Memory B cell (primary cell): ENCODE measurements at regions not wholly inside any gene's neighbourhood (a gene's known extent, or its start where the extent isn't known, plus 50 kb on each side); places are given as distances from the start of the nearest gene placed in this dataset.

Experiments
- ATAC-seq: fragments of 150-1000 bp; cut with Tn5 transposase; 2 replicates; pipeline ENCODE4 v1.10.0; 2021; ENCODE audit warnings: low read depth, mild to moderate bottlenecking, moderate library complexity
- DNase-seq, 2 donors: peaks; one replicate each; pipeline ENCODE4 v3.0.0; 2022; ENCODE audit warnings: low spot score in 2 of 2
- H3K27ac Mint-ChIP-seq: one replicate; pipeline ENCODE4 v1.8.0; 2022; ENCODE audit warnings: mild to moderate bottlenecking, moderate library complexity, mixed read lengths
- H3K27me3 Mint-ChIP-seq: one replicate; pipeline ENCODE4 v1.8.0; 2022; ENCODE audit warnings: mixed read lengths
- H3K36me3 Mint-ChIP-seq: one replicate; pipeline ENCODE4 v1.8.0; 2022; ENCODE audit warnings: mild to moderate bottlenecking, mixed read lengths
- H3K4me1 Mint-ChIP-seq: one replicate; pipeline ENCODE4 v1.8.0; 2022; ENCODE audit warnings: mixed read lengths
- H3K4me3 Mint-ChIP-seq: one replicate; pipeline ENCODE4 v1.8.0; 2022; ENCODE audit warnings: mild to moderate bottlenecking, moderate library complexity, mixed read lengths
- H3K9me3 Mint-ChIP-seq: one replicate; pipeline ENCODE4 v1.8.0; 2022; ENCODE audit warnings: mixed read lengths

DNA sequence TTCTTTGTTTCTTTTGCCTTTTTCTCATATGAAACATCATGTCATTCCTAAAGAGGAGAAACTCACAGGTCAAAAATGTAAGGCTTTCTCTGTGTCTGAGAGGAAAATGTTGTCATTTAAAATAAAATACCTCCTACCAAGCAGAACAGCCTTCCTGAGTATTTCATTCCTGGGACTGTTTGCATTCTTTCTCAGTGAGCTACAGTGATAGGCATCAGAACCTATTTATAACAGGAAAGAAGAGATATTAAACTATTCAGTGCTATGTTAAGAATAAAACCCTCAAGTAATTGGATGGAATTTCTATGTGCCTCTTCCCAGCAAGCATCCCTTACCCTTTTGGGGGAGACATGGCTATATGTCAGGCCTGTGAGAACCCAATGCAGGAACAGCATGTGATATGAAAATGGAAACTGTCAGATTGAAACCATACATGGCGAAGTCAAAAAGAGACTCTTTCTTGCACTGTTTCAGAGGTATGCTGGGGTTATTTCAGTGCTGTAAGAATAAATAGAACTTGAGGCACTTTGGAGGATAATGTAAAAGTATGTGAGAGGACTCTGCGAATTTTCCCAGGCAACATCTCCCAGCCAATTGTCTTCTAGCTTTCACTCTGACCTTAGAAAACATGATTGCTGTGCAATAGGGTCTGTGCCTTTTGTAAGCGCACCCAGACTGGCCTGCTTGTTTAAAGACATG lies 133.8 kb upstream of the CCN2 start:
- no peak overlapping the region for H3K4me3 Mint-ChIP-seq

GRCh38 chr6:132082421-132082820 lies 131.2 kb upstream of the CCN2 start:
- ATAC-seq (no peak), DNase-seq (no peak)
- Mint-ChIP-seq H3K9me3 (no peaks in the 10 kb centered on the region), H3K4me1 (peaks cover 3% of the 10 kb centered on the region), H3K36me3 (no peaks in the 10 kb centered on the region), H3K27me3 (no peaks in the 10 kb centered on the region), H3K27ac (no peak overlapping the region), H3K4me3 (no peak overlapping the region)

More for the DNA sequence above, 133.8 kb upstream of the CCN2 start:
- Mint-ChIP-seq H3K9me3 (peaks cover 2% of the 10 kb centered on the region), H3K27ac (no peak overlapping the region), H3K4me1 (peaks cover 3% of the 10 kb centered on the region), H3K36me3 (no peaks in the 10 kb centered on the region), H3K27me3 (no peaks in the 10 kb centered on the region)
- ATAC-seq (no peak), DNase-seq (no peak)

DNA sequence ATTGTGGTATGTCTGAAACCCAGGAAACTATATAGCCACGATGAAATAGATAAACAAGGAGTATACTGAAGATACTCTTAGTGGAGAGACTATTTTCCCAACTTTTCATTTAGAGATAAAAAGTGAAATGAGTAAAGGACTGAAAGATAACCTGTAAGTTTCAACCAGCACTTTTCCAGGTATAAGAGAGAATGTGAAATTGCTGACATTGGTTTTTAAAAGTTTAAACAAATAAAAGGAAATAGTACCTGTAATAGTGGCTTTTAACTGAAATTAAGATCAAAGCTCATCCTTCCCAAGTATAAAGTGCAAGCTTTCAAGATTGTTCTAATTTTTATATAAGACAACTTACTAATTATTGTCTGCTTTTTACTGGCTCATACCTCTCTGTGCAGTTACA lies 130.2 kb upstream of the CCN2 start:
- ATAC-seq (no peak), DNase-seq (no peak)
- Mint-ChIP-seq H3K36me3 (no peaks in the 10 kb centered on the region), H3K27ac (no peak overlapping the region), H3K4me3 (no peak overlapping the region), H3K9me3 (no peaks in the 10 kb centered on the region), H3K27me3 (peaks cover 2% of the 10 kb centered on the region), H3K4me1 (peaks cover 3% of the 10 kb centered on the region)

DNA sequence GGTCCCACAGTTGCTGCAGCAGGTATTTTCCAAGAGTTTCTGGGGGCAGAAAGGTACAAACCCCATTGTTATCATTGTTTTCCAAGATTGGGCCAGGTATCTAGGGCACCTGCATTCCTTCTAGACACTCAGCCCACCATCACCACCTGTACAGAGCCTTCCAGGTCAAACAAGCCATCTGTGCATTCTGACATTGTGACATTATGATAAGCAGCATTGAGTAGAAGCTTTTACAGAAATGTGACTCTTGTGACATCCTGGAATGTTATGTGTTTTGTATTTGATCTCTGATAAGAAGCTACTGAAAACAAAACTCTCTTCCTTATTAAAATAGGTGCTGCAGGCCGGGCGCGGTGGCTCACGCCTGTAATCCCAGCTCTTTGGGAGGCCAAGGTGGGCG lies 128.1 kb upstream of the CCN2 start:
- Mint-ChIP-seq H3K36me3 (no peaks in the 10 kb centered on the region), H3K27me3 (peaks cover 2% of the 10 kb centered on the region), H3K4me1 (no peaks in the 10 kb centered on the region), H3K9me3 (no peaks in the 10 kb centered on the region), H3K27ac (no peak overlapping the region), H3K4me3 (no peak overlapping the region)
- no peak for ATAC-seq
- DNase-seq, result no peak

DNA sequence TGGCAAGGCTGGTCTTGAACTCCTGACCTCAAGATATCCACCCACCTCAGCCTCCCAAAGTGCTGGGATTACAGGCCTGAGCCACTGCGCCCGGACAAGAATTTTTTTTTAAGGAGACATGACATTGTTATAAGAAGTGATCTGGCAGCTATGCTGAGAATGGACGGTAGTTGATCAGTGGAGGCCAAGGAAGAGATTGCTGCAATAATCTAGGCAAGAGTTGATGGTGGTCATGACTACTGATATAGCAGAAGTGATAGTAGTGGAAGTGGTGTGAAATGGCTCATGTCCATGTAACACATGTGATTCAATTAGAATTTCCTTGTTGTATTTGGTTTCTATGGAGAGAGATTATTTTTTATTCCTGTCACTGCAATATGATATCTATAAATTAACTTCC lies 125.3 kb upstream of the CCN2 start:
- H3K27ac Mint-ChIP-seq, result no peak overlapping the region
- no peaks in the 10 kb centered on the region for H3K9me3 Mint-ChIP-seq
- H3K4me3 Mint-ChIP-seq, result no peak overlapping the region
- ATAC-seq (no peak), DNase-seq (no peak)
- peaks cover 2% of the 10 kb centered on the region for H3K27me3 Mint-ChIP-seq
- H3K4me1 Mint-ChIP-seq, result no peaks in the 10 kb centered on the region
- no peaks in the 10 kb centered on the region for H3K36me3 Mint-ChIP-seq

DNA sequence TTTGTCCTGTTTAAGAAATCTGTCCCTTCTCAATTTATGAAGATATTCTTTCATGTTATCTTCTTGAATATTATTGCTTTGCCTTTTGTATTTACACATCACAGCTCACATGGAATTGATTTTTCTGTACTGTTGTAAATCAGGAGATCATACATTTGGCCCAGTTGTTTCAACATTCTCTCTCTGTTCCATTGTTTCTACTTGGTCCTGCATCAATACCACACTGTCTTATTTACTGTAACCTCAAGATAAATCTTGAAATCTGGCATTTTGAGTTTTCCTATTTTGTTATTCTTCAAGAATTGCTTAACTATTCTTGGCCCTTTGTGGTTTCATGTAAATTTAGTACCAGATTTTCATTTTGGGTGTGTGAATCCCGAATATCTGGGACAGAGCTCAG lies 121.7 kb upstream of the CCN2 start:
- Mint-ChIP-seq H3K27ac (no peak overlapping the region), H3K4me3 (no peak overlapping the region), H3K36me3 (no peaks in the 10 kb centered on the region), H3K4me1 (no peaks in the 10 kb centered on the region), H3K9me3 (no peaks in the 10 kb centered on the region), H3K27me3 (peaks cover 2% of the 10 kb centered on the region)
- ATAC-seq (no peak), DNase-seq (no peak)

- DNase-seq, result no peak
- Mint-ChIP-seq H3K27me3 (peaks cover 2% of the 10 kb centered on the region), H3K27ac (no peak overlapping the region), H3K4me3 (no peak overlapping the region), H3K36me3 (no peaks in the 10 kb centered on the region), H3K4me1 (no peaks in the 10 kb centered on the region), H3K9me3 (no peaks in the 10 kb centered on the region)
- no peak for ATAC-seq
Measured at GRCh38 chr6:132072271-132072670, 121.1 kb upstream of the CCN2 start.

GRCh38 chr6:132070356-132070755 lies 119.2 kb upstream of the CCN2 start:
- Mint-ChIP-seq H3K4me3 (no peak overlapping the region), H3K27me3 (peaks cover 2% of the 10 kb centered on the region), H3K4me1 (no peaks in the 10 kb centered on the region), H3K9me3 (peaks cover 2% of the 10 kb centered on the region), H3K27ac (no peak overlapping the region), H3K36me3 (no peaks in the 10 kb centered on the region)
- DNase-seq (no peak), ATAC-seq (no peak)

GRCh38 chr6:132068766-132069165 lies 117.6 kb upstream of the CCN2 start:
- no peak for DNase-seq
- Mint-ChIP-seq H3K9me3 (peaks cover 2% of the 10 kb centered on the region), H3K4me3 (no peak overlapping the region), H3K36me3 (no peaks in the 10 kb centered on the region), H3K27ac (no peak overlapping the region), H3K27me3 (peaks cover 2% of the 10 kb centered on the region), H3K4me1 (no peaks in the 10 kb centered on the region)
- no peak for ATAC-seq

DNA sequence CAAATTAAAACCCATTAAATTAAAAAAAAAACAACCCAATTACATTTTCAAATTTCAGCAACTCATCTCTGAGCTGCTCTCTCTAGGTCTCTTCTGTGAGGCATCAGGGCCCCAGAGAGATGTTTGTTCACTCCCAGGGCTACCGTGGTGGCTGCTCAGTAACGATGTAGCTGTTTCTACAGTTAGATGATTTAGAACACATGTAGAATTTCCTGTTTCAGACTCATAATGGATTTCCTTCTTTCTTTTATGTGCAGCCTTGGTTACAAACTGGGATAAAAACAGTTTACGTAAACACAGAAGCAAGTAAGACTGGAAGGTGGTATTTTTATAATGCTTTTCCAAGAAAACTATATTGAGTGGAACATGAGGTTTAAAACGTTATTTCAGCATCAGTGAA lies 116.1 kb upstream of the CCN2 start:
- no peaks in the 10 kb centered on the region for H3K36me3 Mint-ChIP-seq
- no peaks in the 10 kb centered on the region for H3K4me1 Mint-ChIP-seq
- peaks cover 2% of the 10 kb centered on the region for H3K27me3 Mint-ChIP-seq
- DNase-seq (no peak), ATAC-seq (no peak)
- no peak overlapping the region for H3K4me3 Mint-ChIP-seq
- H3K27ac Mint-ChIP-seq, result no peak overlapping the region
- H3K9me3 Mint-ChIP-seq, result peaks cover 2% of the 10 kb centered on the region

DNA sequence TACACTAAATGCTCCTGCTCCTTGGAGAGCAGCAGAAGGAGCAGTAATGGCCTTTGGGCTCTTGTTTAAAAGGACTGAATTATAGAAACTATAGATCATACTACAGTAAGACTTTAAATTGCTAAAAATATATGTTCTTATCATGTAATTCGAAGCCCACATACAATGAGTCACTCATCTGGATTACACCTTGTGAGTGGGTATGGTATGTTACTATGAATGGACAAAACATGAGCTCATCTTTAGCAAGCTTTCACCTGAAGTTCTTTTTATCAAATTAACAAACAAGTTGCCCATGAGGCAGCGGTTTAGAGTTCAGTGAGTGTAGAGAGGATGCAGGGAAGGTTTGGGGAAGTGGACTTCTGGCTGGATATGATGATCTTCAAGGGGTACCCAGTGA lies 114.4 kb upstream of the CCN2 start:
- peaks cover 2% of the 10 kb centered on the region for H3K27me3 Mint-ChIP-seq
- H3K36me3 Mint-ChIP-seq, result no peaks in the 10 kb centered on the region
- no peak for ATAC-seq
- no peak for DNase-seq
- no peak overlapping the region for H3K4me3 Mint-ChIP-seq
- H3K9me3 Mint-ChIP-seq, result peaks cover 2% of the 10 kb centered on the region
- no peaks in the 10 kb centered on the region for H3K4me1 Mint-ChIP-seq
- no peak overlapping the region for H3K27ac Mint-ChIP-seq

DNA sequence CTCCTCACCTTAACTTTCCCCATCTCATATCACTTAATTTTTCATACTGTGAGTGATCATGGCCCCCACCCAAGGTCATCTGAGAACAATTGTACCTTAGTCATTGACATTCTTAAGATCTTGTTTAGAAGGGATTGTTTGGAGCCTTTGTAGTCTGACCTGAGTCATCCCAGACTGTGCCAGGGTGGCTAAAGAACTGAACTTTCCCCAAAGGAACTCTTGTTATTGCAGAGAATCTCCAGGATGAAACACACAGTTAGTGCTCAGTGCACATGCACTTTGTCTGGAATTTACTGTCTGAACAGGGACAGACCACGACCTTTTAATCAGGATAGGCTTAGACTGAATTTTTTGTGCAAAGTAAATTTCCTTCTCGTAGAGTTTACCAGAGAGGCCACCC lies 112.6 kb upstream of the CCN2 start:
- no peaks in the 10 kb centered on the region for H3K4me1 Mint-ChIP-seq
- H3K36me3 Mint-ChIP-seq, result no peaks in the 10 kb centered on the region
- ATAC-seq (no peak), DNase-seq (no peak)
- H3K9me3 Mint-ChIP-seq, result peaks cover 2% of the 10 kb centered on the region
- H3K27me3 Mint-ChIP-seq, result peaks cover 2% of the 10 kb centered on the region
- no peak overlapping the region for H3K27ac Mint-ChIP-seq
- no peak overlapping the region for H3K4me3 Mint-ChIP-seq

GRCh38 chr6:132063204-132063603 lies 112.0 kb upstream of the CCN2 start:
- Mint-ChIP-seq H3K36me3 (no peaks in the 10 kb centered on the region), H3K4me3 (no peak overlapping the region), H3K4me1 (no peaks in the 10 kb centered on the region), H3K9me3 (peaks cover 2% of the 10 kb centered on the region), H3K27me3 (peaks cover 2% of the 10 kb centered on the region), H3K27ac (no peak overlapping the region)
- no peak for ATAC-seq
- no peak for DNase-seq

DNA sequence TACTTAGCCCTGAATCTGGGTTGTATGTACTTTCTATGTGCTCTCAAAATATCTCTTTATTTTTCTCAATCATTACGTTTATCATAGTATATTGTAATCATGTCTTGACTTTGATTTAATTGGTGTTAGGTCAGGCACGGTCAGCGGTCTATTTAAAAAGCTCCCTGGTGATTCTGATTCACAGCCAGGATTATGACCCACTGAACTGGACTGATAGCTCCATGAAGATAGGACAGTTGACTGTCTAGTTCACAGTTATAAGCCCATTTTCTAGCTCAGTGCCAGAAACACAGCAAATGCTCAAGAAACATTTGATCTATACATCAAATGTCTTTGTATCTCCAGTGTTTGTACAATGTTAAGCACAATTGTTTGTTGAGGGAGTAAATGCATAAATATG lies 111.5 kb upstream of the CCN2 start:
- H3K4me3 Mint-ChIP-seq, result no peak overlapping the region
- H3K9me3 Mint-ChIP-seq, result peaks cover 2% of the 10 kb centered on the region
- peaks cover 2% of the 10 kb centered on the region for H3K27me3 Mint-ChIP-seq
- DNase-seq (no peak), ATAC-seq (no peak)
- H3K36me3 Mint-ChIP-seq, result no peaks in the 10 kb centered on the region
- no peaks in the 10 kb centered on the region for H3K4me1 Mint-ChIP-seq
- no peak overlapping the region for H3K27ac Mint-ChIP-seq

GRCh38 chr6:132061381-132061780 lies 110.2 kb upstream of the CCN2 start:
- peaks cover 2% of the 10 kb centered on the region for H3K27me3 Mint-ChIP-seq
- ATAC-seq, result no peak

More at GRCh38 chr6:132061381-132061780, 110.2 kb upstream of the CCN2 start:
- no peak overlapping the region for H3K27ac Mint-ChIP-seq
- H3K36me3 Mint-ChIP-seq, result peaks cover 3% of the 10 kb centered on the region
- H3K9me3 Mint-ChIP-seq, result peaks cover 6% of the 10 kb centered on the region
- H3K4me3 Mint-ChIP-seq, result no peak overlapping the region
- no peak for DNase-seq
- H3K4me1 Mint-ChIP-seq, result no peaks in the 10 kb centered on the region
